ENCODE measurements at regions not wholly inside any gene's neighbourhood (a gene's known extent, or its start where the extent isn't known, plus 50 kb on each side); places are given as distances from the start of the nearest gene placed in this dataset.

- TF ChIP-seq CTCF (IDR thresholded peaks at IDR 0.05) (no peak), POLR2A (IDR thresholded peaks at IDR 0.05) (no peak)
These were observed 971.6 kb upstream of the ZNF722 start for GRCh38 chr7:63027075-63027474.
